NCI-H526 (cell line): ENCODE measurements at regions not wholly inside any gene's neighbourhood (a gene's known extent, or its start where the extent isn't known, plus 50 kb on each side); places are given as distances from the start of the nearest gene placed in this dataset.

Experiments
- DNase-seq, 2 experiments: peaks; one replicate each; lab custom pipeline; 2025; lab: John Stamatoyannopoulos, UW

DNA sequence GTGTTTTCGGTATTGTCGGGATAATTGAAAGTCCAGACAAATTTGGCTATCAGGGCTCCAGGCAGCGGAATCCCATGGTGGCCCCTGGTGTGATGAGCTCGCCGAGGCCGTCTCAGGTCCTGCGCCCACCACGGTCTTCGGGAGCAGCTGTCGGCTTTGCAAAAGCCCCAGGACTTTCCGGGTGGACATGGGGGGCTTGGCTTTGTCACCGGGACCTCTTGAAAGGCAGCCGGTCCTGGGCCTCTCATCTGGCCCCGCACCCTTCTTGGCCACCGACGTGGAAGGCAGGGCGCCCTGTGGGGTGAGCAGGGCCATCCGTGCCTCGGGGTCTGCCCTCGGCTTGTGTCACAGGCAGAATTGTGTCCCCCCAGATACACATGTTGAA lies 87.1 kb upstream of the ACTRT2 start:
- DNase-seq = no peak

DNA sequence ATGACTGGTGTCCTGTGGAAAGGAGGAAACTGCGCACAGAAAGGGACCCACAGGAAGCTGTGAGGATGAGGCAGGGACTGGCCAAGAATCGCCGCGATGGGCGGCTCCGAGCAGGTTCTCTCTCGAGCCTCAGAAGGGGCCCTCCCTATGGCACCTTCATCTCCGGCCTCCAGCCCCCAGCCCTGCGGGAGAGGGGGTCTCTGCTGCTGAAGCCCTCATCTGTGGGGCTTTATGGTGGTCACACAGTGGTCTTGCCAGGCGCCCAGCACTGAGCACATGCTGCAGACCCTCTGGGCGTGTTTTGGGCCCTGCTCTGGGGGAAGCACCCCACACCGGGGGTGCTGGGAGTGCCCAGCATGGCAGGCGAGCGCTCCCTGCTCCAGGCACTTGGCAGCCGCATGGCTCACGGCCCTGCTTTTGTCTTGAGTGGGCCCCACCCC lies 86.6 kb upstream of the ACTRT2 start:
- no peak for DNase-seq

GRCh38 chr1:2935184-2935583 lies 86.1 kb upstream of the ACTRT2 start:
- DNase-seq = no peak

GRCh38 chr1:2935751-2936390 lies 85.4 kb upstream of the ACTRT2 start:
- DNase-seq = no peak

DNA sequence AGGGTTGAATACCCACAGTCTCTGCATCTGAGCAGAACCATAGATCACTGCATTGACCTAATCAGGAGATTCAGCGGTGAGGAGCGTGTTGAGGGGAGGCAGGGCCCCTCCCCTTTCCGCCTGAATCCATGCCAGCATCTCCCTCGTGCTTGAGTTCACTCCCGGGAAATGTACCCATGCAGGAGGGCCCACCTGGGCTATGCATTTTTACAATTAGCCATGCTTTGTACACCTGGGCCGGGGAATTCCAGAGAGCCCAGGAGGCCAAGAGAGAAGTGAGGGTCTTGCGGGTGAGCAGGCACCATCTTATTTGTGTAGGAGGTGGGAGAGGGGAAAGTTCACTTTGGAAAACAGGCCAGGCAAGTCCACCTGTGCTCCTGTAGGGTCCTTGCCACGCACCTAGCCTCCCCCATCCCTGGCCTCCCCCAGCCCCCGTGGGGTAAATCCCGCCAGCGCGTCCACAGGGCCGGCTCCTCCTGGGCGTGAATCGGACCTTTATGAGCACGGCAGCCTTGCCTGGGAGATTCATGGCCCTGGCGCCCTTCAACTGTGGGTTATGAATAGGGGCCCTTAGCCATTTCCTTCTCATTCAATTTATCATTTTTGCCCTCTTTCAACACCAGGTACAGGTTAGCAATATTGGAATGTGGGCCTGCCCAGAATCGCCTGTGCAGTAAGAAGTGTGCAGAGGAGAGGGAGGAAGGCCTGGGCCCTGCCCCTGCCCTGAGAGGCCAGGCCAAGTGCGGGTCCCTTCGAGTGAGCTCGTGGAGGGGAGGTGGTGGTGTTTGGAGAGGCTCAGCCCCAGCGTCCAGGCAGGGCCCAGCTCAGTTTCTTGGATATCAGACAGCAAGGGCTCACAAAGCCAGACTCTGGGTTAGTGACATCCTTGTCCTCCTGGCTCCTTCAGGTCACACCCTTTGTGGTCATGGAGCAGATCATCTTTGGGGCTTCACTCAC lies 84.4 kb upstream of the ACTRT2 start:
- DNase-seq = no peak

- DNase-seq = no peak
Measured at GRCh38 chr1:2937805-2938204, 83.5 kb upstream of the ACTRT2 start.

DNA sequence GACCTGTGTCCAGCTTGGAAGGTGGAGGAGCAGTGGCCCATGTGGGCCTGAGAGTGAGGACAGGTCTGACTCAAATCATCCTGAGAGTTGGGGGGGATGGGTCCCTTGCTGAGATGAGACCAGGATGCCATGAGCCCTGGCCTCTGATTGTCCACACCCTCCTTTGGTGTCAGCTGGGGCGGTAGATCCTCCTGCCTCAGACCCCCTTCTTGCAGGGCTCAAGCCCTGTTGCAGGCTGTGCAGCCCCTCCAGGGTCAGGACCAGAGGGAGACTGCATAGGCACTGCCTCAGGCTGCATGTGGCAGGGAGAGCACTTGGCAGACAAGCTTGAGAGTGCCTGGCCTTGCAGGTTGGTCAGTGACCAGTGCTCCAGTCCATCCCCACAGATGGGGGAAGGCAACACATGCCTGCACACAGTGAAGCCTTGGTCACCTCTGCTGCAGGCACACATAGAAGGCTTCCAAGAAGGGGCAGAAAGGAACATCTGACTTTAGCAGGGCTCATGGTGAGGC lies 82.2 kb upstream of the ACTRT2 start:
- no peak for DNase-seq

- DNase-seq = no peak
Measured at GRCh38 chr1:2940178-2940577, 81.1 kb upstream of the ACTRT2 start.

DNA sequence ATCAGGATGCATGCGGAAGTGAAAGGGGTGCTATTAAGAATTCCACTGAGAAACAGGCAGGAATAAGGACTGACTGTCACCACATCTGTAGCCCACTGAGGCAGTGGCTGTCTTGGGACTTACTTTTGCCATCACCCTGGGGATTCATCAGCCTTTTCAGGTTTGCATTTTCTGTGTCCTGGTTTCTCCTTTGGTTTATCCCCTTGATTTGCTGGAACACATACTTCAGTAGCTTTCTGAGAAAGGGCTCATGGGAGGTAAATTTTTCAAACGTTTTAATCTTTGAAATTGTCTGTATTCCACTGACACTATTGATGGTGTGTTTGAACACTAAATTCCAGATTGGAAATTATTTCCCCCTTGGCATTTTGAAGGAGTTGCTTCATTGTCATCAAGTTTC lies 80.2 kb upstream of the ACTRT2 start:
- no peak for DNase-seq

DNA sequence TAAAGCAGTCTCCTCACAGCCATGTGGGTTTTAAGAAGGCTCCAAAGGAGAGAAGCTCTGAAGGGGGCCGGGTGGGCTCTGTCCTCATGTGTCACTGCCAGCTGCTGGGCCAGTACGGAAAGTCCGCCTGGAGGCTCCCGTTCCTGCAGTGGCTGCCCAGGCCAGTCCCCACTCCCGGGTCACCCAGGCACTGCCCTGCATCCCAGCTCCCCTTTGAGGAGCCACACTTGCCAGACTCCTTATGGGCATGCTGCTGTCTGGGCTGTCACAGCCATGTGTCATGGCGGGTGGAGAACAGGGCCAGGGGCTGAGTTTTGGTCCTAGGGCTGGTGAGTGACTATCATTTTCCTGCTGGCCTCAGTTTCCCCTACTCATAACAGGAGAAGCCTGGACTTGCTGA lies 79.4 kb upstream of the ACTRT2 start:
- no peak for DNase-seq

DNA sequence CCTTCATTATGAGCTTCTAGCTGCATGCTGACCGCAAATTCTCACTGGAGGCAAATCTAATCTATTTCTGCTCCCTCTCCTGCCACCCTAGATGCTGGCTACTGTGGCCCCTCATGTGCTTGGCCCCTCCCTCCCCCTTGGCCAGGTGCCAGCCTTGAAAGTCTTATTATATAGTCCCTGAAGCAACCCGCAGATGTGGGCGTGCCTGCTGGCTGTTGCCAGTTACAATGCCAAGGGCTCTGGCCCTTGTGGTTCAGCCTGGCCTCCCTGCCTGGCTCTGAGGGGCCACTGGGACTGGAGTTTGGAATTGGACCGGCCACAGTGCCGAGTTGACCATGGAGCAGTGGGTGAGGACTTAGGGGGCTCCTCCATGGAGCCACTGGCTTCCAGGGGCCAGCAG lies 78.9 kb upstream of the ACTRT2 start:
- no peak for DNase-seq

DNA sequence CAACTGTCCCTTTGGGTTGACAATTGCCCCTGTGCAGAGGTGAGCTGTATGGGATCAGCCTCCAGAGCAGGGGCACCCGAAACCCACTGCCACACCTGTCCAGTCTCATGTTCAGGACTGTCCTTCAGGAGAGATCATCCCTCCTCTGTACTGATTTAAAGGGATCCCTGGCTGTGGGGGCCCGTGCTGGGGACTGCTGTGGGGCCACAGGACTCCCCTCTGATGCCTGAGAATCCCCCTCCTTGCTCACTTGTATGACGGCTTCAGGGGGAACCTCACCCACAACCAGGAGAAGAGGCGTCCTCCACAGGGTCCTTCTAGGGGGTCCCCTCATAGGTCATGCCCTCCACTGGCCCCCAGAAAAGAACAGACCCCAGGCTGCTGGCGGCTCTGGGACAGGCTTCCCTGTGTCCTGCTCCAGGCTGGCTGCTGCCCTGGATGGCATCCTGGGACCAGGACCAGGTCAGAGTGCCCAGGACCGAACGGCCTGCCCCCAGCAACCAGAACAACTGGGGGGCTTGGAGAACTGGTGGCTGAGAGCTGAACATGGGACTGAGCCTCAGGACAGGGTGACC lies 77.5 kb upstream of the ACTRT2 start:
- DNase-seq = no peak

DNA sequence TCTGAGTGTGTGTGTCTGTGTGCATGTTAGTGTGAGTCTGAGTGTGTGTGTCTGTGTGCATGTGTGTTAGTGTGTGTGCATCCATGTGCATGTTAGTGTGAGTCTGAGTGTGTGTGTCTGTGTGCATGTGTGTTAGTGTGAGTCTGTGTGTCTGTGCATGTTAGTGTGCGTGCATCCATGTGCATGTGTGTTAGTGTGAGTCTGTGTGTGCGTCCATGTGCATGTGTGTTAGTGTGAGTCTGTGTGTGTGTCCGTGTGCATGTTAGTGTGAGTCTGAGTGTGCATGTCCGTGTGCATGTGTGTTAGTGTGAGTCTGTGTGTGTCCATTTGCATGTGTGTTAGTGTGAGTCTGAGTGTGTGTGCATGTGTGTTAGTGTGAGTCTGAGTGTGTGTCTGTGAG lies 76.6 kb upstream of the ACTRT2 start:
- no peak for DNase-seq

DNA sequence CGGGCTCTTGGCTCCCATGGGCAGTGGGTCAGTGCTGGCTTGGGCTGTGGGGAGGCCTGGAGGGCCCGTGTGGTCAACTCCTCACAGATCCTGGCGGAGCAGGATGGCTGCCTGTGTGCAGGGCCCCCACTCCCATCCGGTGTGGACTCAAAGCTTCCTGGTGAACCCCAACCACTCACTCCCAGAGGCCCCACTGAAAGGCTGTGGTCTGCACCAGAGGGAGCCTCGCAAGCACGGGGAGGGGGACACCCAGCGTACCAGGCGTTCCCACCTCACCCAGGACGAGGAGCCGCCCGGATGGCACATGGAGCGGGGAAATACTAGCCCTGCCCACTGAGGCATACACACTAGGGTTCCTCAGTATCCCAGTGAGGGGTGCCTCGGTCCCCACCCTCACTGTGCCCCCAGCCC lies 75.4 kb upstream of the ACTRT2 start:
- DNase-seq = no peak

DNA sequence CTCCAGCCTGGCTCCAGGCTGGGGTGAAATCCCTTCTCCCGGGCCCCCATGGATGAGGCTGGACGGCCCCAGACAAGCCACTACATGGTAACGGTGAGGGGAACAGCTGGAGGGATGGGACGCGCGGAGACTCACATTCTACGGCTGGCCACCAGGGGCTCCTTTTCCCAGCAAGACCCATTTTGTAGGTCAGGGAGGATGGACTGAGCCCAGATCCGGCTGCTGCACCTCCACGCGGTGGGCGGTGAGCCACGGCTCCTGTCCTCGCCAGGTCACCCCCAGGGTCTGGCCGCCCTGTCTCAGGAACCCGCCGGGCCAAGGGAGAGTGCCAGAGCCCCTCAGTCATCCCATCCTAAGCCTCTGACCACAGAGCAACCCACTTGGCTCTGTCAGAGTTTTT lies 75.0 kb upstream of the ACTRT2 start:
- DNase-seq = no peak

- DNase-seq = no peak
Measured at GRCh38 chr1:2946999-2947690, 74.1 kb upstream of the ACTRT2 start.

DNA sequence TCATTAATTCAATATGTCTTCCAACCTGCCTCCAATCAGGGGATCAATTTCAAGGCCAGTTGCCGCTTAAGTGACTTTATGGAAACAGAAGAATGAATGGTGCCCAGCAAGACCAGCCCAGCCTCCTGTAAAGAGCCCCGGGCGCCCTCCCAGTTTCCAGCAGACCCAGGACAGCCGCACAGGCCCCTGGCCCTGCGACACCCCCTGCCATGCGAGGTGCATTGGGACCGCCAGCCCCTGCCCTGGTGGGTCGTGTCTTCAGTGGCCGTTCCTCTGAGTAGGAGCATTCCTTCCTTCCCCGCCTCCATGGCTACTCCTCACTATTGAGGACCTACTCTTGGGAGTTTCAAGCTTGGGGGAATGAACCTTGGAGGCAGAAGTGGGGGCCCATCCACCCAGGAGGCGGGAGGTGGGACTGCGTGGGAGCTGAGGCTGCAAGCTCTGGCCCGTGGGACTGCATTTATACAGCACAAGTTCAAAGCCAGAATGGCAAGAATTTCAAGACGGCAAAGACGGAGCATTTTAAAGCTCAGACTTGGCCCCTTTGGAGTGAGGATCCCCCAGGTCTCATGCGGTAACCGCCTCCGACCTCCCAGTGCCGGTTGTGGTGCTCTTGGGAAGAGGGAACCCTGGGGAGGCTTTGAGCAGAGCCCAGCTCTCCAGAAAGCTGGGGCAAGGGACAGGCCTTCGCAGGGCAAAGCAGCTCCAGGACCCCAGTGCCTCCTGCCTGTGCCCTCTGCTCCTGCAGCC lies 73.1 kb upstream of the ACTRT2 start:
- DNase-seq = no peak

DNA sequence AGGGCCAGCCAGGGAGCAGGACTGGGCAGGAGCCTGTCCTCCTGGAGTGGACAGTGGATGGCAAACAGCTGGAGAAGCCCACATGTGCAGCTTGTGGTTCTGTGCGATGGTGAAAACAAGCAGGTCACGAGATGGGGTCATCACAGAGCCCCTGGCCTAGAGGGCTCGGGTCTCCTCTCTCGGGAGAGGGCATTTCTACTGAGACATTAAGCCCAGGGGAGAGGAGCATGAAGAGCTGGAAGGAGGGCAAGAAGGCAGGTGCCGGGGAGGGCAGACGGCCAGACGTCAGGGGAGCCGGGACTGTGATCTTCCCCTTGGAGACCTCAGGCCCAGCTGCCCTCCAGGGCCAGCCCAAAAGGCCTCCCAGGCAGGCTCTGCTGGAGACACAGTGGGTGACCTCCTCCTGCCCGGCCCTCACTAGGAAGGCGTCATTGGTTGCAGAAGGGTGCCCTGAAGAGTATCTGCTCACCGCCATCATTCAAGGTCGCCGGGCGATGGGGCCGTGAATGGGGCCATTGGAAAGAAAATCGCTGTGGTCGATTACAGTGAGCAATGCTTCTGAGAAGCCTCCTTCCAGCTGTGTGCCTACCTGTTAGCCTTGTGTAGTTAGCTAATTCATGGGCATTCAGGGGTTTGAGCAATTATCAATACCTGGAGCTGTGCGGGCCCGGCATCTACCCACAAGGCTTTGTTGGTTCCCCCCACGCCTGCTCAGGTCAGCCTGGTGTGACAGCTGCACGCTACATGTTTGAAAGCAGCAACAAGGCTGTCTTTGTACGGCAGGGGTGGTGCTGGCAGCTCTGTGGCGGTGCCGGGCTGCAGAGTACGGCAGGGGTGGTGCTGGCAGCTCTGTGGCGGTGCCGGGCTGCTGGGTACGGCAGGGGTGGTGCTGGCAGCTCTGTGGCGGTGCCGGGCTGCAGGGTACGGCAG lies 72.3 kb upstream of the ACTRT2 start:
- DNase-seq = no peak

- DNase-seq = no peak
Measured at GRCh38 chr1:2949966-2950925, 71.0 kb upstream of the ACTRT2 start.
